HepG2 (cell line): ENCODE measurements at regions not wholly inside any gene's neighbourhood (a gene's known extent, or its start where the extent isn't known, plus 50 kb on each side); places are given as distances from the start of the nearest gene placed in this dataset.

Experiments used
- ATAC-seq: fragments of 200-7000 bp; cut with Tn5 transposase; 3 replicates; pipeline ENCODE4 v1.9.1; 2020; ENCODE audit warnings: mild to moderate bottlenecking, moderate library complexity
- BruUV-seq: library from RNA; stranded (reverse); fragments of 400-500 nt; replicated peaks from 2 replicates; lab custom pipeline; 2021; lab: Mats Ljungman, UMichigan
- CTCF ChIA-PET: fragments of 300-600 bp; formaldehyde crosslinking; extraction: SDS; loops from one replicate; lab custom pipeline; 2021; ENCODE audit warnings: low total read pairs, inconsistent platforms, low intra/inter-chr PET ratio; lab: Yijun Ruan, JAX
- POLR2A ChIA-PET: fragments of 350-600 bp; sonication (Branson Sonifier 250); formaldehyde crosslinking; loops from one replicate; lab custom pipeline; 2020; ENCODE audit warnings: antibody characterized with exemption, inconsistent platforms; lab: Yijun Ruan, JAX
- DNase-seq: peaks from one replicate; pipeline ENCODE4 v3.0.0-alpha.2; 2015; ENCODE audit warnings: low spot score
- FAIRE-seq: peaks from 3 replicates; lab custom pipeline; 2011; peaks lifted over from hg19 to GRCh38; lab: Jason Lieb, UNC
- H2AFZ ChIP-seq: one replicate; pipeline ENCODE4 v1.6.1; 2011; ENCODE audit warnings: low read length, inconsistent platforms
- H3K27ac ChIP-seq: fragments of 300-600 bp; 3 replicates; pipeline ENCODE4 v1.8.0; 2011; ENCODE audit warnings: mixed run types, mild to moderate bottlenecking, mixed read lengths, low read length, inconsistent platforms; ENCODE audit not compliant: insufficient read depth; ENCODE audit errors: extremely low read length
- H3K27me3 ChIP-seq, 2 experiments: fragments of 200-600 bp in 1 of 2; 2 replicates in 1 of 2; 3 replicates in 1 of 2; pipeline versions ENCODE4 v1.6.0 to v1.8.0; 2011; ENCODE audit warnings: low read length in 2 of 2, mild to moderate bottlenecking in 2 of 2, moderate library complexity in 2 of 2, inconsistent platforms in 1 of 2; ENCODE audit not compliant: insufficient read depth in 2 of 2, control insufficient read depth in 1 of 2
- H3K36me3 ChIP-seq, 2 experiments: fragments of 200-600 bp in 1 of 2; replicated peaks in 1 of 2; 2 replicates in 1 of 2; 3 replicates in 1 of 2; pipeline versions ENCODE4 v1.5.1 to v1.8.0; 2011; ENCODE audit warnings: low read length in 2 of 2, inconsistent platforms in 1 of 2; ENCODE audit not compliant: insufficient read depth in 2 of 2, control insufficient read depth in 1 of 2
- H3K4me1 ChIP-seq: 2 replicates; pipeline ENCODE4 v1.5.1; 2012; ENCODE audit warnings: low read length, inconsistent platforms; ENCODE audit not compliant: insufficient read depth
- H3K4me2 ChIP-seq: 2 replicates; pipeline ENCODE4 v1.6.0; 2011; ENCODE audit warnings: low read depth, low read length, inconsistent platforms
- H3K4me3 ChIP-seq, 3 experiments: fragments of 200-600 bp in 1 of 3; sonication (generic), shearing (Covaris generic) in 1 of 3; replicated peaks in 1 of 3; 2 replicates each; pipeline ENCODE4 v1.5.1; 2011 to 2016; ENCODE audit warnings: low read length in 3 of 3, inconsistent platforms in 2 of 3, low read depth in 2 of 3, mild to moderate bottlenecking in 2 of 3, control low read depth in 1 of 3, mixed read lengths in 1 of 3; ENCODE audit not compliant: insufficient read depth in 1 of 3
- H3K79me2 ChIP-seq: one replicate; pipeline ENCODE4 v1.6.1; 2011; ENCODE audit warnings: low read length, inconsistent platforms; ENCODE audit not compliant: insufficient read depth
- H3K9ac ChIP-seq: 2 replicates; pipeline ENCODE4 v1.6.0; 2011; ENCODE audit warnings: mild to moderate bottlenecking, low read depth, low read length, inconsistent platforms; ENCODE audit not compliant: insufficient read depth
- H3K9me3 ChIP-seq: 2 replicates; pipeline ENCODE4 v1.5.1; 2012; ENCODE audit warnings: mild to moderate bottlenecking, low read length
- H4K20me1 ChIP-seq: 2 replicates; pipeline ENCODE4 v1.6.0; 2011; ENCODE audit warnings: inconsistent platforms, mild to moderate bottlenecking, low read length, moderate library complexity; ENCODE audit not compliant: insufficient read depth
- ASH2L ChIP-seq: fragments of 300-600, 200-600 bp; sonication (generic); IDR thresholded peaks from 2 replicates; pipeline ENCODE4 v1.7.0; 2017; ENCODE audit warnings: low read depth, mild to moderate bottlenecking, moderate library complexity, mixed read lengths, low read length; ENCODE audit not compliant: insufficient read length
- HOXA9 ChIP-seq: sonication (generic); formaldehyde crosslinking; IDR thresholded peaks from 2 replicates; pipeline ENCODE4 v1.8.1; 2022; ENCODE audit warnings: missing genetic modification reagents, mild to moderate bottlenecking, moderate library complexity, borderline replicate concordance
- NFE2 ChIP-seq: sonication (generic); formaldehyde crosslinking; IDR thresholded peaks from 2 replicates; pipeline ENCODE4 v1.4.0; 2020; ENCODE audit warnings: missing genetic modification reagents
- POLR2A ChIP-seq, 2 experiments: IDR thresholded peaks; 2 replicates each; pipeline ENCODE4 v1.6.1; 2011; ENCODE audit warnings: low read depth in 2 of 2, low read length in 2 of 2, mild to moderate bottlenecking in 1 of 2, moderate library complexity in 1 of 2; ENCODE audit not compliant: insufficient read depth in 1 of 2
- REXO4 ChIP-seq: sonication (generic); formaldehyde crosslinking; IDR thresholded peaks from 2 replicates; pipeline ENCODE4 v1.8.0; 2022; ENCODE audit warnings: missing genetic modification reagents, mild to moderate bottlenecking, borderline replicate concordance
- ZBTB33 ChIP-seq: sonication (generic); formaldehyde crosslinking; IDR thresholded peaks from 2 replicates; pipeline ENCODE4 v1.4.0; 2020; ENCODE audit warnings: missing genetic modification reagents
- ZBTB40 ChIP-seq, 2 experiments: fragments of 450-650 bp in 1 of 2; sonication (generic) in 1 of 2; formaldehyde crosslinking in 1 of 2; IDR thresholded peaks; 2 replicates each; pipeline versions ENCODE4 v1.6.1 to v1.8.0; 2016 to 2022; ENCODE audit warnings: antibody characterized with exemption in 1 of 2, mild to moderate bottlenecking in 1 of 2, missing genetic modification reagents in 1 of 2
- ZNF280D ChIP-seq: sonication (generic); formaldehyde crosslinking; IDR thresholded peaks from 2 replicates; pipeline ENCODE4 v1.5.1; 2020; ENCODE audit warnings: mild to moderate bottlenecking, missing genetic modification reagents
- ZNF597 ChIP-seq: sonication (generic); formaldehyde crosslinking; IDR thresholded peaks from 2 replicates; pipeline ENCODE4 v1.5.0; 2020; ENCODE audit warnings: missing genetic modification reagents
- WGBS: methylation state at CpG from one replicate; pipeline ENCODE4 v1.1.6; 2017; ENCODE audit warnings: low lambda C conversion rate; 5-methylcytosine and 5-hydroxymethylcytosine counted together
- in situ Hi-C: cut with HindIII; loops from 2 replicates; pipeline ENCODE4 v1.10.0; 2017; ENCODE audit warnings: low pct_unique_long_range_greater_than_20kb; ENCODE audit not compliant: extremely low pct_ligation_motif_present
- intact Hi-C: fragments of 100-400 bp; cut with micrococcal nuclease; formaldehyde crosslinking; loops from one replicate; pipeline ENCODE4 v1.10.0; 2022; ENCODE audit not compliant: unreplicated experiment

GRCh38 chr2:116487336-116487735, 1327.2 kb upstream of the DDX18 start:
- Histone ChIP-seq H3K79me2 (no peaks in the 10 kb centered on the region), H3K36me3 (no peaks in the 10 kb centered on the region), H3K4me3 (no peak overlapping the region), H3K4me2 (no peak overlapping the region), H2AFZ (no peak overlapping the region), H3K9me3 (peaks cover 95% of the 10 kb centered on the region), H3K4me1 (no peaks in the 10 kb centered on the region), H3K9ac (no peak overlapping the region), H3K27me3 (no peaks in the 10 kb centered on the region), H4K20me1 (no peaks in the 10 kb centered on the region), H3K27ac (no peak overlapping the region)
- no peak for FAIRE-seq
- in situ Hi-C loops (no loop called here), intact Hi-C loops (no loop called here)
- no TSS peak for BruUV-seq
- no peak for DNase-seq
- ChIA-PET POLR2A (no interaction called here), CTCF (no interaction called here)
- no peak for ATAC-seq
- WGBS: 0% methylated on average over 1 of the region's 1 CpG
- TF ChIP-seq HOXA9 (CRISPR knock-in tag) (no peak), ZBTB33 (CRISPR knock-in tag) (no peak), REXO4 (CRISPR knock-in tag) (no peak), ASH2L (no peak), ZNF280D (CRISPR knock-in tag) (no peak), ZBTB40 (IDR thresholded peaks at IDR 0.05) (no peak), ZBTB40 (CRISPR knock-in tag; IDR thresholded peaks at IDR 0.05) (no peak), NFE2 (CRISPR knock-in tag) (no peak), ZNF597 (no peak), POLR2A (IDR thresholded peaks at IDR 0.05; ENCODE audit: insufficient read depth in 1 of 2, low read depth in 2 of 2, low read length in 2 of 2) (no peak)
